K562 (cell line): ENCODE measurements at regions not wholly inside any gene's neighbourhood (a gene's known extent, or its start where the extent isn't known, plus 50 kb on each side); places are given as distances from the start of the nearest gene placed in this dataset.
"Not testable (repeated sequence)": the region's sequence is repeated elsewhere in the genome, so short reads cannot be mapped to it uniquely, and the experiment has no call there.

Source experiments
- ATAC-seq: fragments of 200-7000 bp; cut with Tn5 transposase; 3 replicates; pipeline ENCODE4 v1.9.1; 2020; ENCODE audit warnings: moderate library complexity
- BruUV-seq: library from RNA; stranded (reverse); fragments of 400-500 nt; replicated peaks from 2 replicates; lab custom pipeline; 2021; lab: Mats Ljungman, UMichigan
- CTCF ChIA-PET: fragments of 300-600 bp; formaldehyde crosslinking; extraction: SDS; loops from one replicate; lab custom pipeline; 2021; ENCODE audit warnings: low intra/inter-chr PET ratio; lab: Yijun Ruan, JAX
- POLR2A ChIA-PET: fragments of 300-600, 350-650 bp; sonication (Branson Sonifier 250); formaldehyde crosslinking; extraction: SDS; loops from one replicate; lab custom pipeline; 2021; ENCODE audit warnings: antibody characterized with exemption, inconsistent platforms; lab: Yijun Ruan, JAX
- DNase-seq, 4 experiments: peaks; one replicate each; pipeline versions ENCODE4 v3.0.0 to v3.0.0-alpha.2; 2011 to 2018; ENCODE audit warnings: low spot score in 3 of 4, mixed read lengths in 3 of 4; ENCODE audit errors: extremely low read depth in 1 of 4
- FAIRE-seq: peaks from 2 replicates; lab custom pipeline; 2011; peaks lifted over from hg19 to GRCh38; lab: Jason Lieb, UNC
- H2AFZ ChIP-seq: 2 replicates; pipeline ENCODE4 v1.6.0; 2011; ENCODE audit warnings: low read depth, low read length, control low read depth, inconsistent platforms
- H3K27ac ChIP-seq: fragments of 200-600 bp; 3 replicates; pipeline ENCODE4 v1.8.0; 2011; ENCODE audit warnings: low read depth, mild to moderate bottlenecking, control low read depth, inconsistent platforms, low read length, moderate library complexity, mixed read lengths; ENCODE audit errors: extremely low read depth
- H3K27me3 ChIP-seq, 2 experiments: fragments of 300-600 bp in 1 of 2; 2 replicates in 1 of 2; 3 replicates in 1 of 2; pipeline versions ENCODE4 v1.6.0 to v1.8.0; 2011; ENCODE audit warnings: inconsistent platforms in 2 of 2, low read length in 2 of 2, mild to moderate bottlenecking in 1 of 2, mixed read lengths in 1 of 2, moderate library complexity in 1 of 2; ENCODE audit not compliant: control insufficient read depth in 2 of 2, insufficient read depth in 2 of 2
- H3K36me3 ChIP-seq: fragments of 300-600 bp; 3 replicates; pipeline ENCODE4 v1.8.0; 2011; ENCODE audit warnings: mild to moderate bottlenecking, low read length, inconsistent platforms; ENCODE audit not compliant: control insufficient read depth, insufficient read depth
- H3K4me1 ChIP-seq, 2 experiments: fragments of 200-600 bp in 1 of 2; replicated peaks in 1 of 2; 2 replicates in 1 of 2; 3 replicates in 1 of 2; pipeline versions ENCODE4 v1.5.1 to v1.8.0; 2011; ENCODE audit warnings: inconsistent platforms in 2 of 2, low read length in 2 of 2, mild to moderate bottlenecking in 1 of 2, mixed read lengths in 1 of 2, moderate library complexity in 1 of 2; ENCODE audit not compliant: control insufficient read depth in 2 of 2, insufficient read depth in 2 of 2
- H3K4me2 ChIP-seq: 2 replicates; pipeline ENCODE4 v1.6.1; 2011; ENCODE audit warnings: low read length, control low read depth, inconsistent platforms, mixed read lengths; ENCODE audit not compliant: insufficient read depth
- H3K4me3 ChIP-seq: fragments of 200-600 bp; sonication (generic), shearing (Covaris generic); 2 replicates; pipeline ENCODE4 v1.5.1; 2016; ENCODE audit warnings: control low read depth, inconsistent platforms
- H3K79me2 ChIP-seq: fragments of 200-600 bp; 3 replicates; pipeline ENCODE4 v1.8.0; 2011; ENCODE audit warnings: low read length, inconsistent platforms; ENCODE audit not compliant: control insufficient read depth, insufficient read depth
- H3K9ac ChIP-seq, 2 experiments: 2 replicates each; pipeline versions ENCODE4 v1.6.0 to v1.6.1; 2011; ENCODE audit warnings: low read depth in 2 of 2, low read length in 2 of 2, control low read depth in 1 of 2, inconsistent platforms in 1 of 2, mild to moderate bottlenecking in 1 of 2, mixed read lengths in 1 of 2; ENCODE audit not compliant: insufficient read depth in 1 of 2
- H3K9me1 ChIP-seq: one replicate; pipeline ENCODE4 v1.6.0; 2011; ENCODE audit warnings: inconsistent platforms, mild to moderate bottlenecking, low read length, moderate library complexity; ENCODE audit not compliant: control insufficient read depth, insufficient read depth
- H3K9me3 ChIP-seq: replicated peaks from 2 replicates; pipeline ENCODE4 v1.5.1; 2011; ENCODE audit warnings: low read depth, low read length, inconsistent platforms; ENCODE audit not compliant: control insufficient read depth, insufficient read depth
- H4K20me1 ChIP-seq: replicated peaks from 2 replicates; pipeline ENCODE4 v1.6.1; 2011; ENCODE audit warnings: low read length, inconsistent platforms, mixed read lengths; ENCODE audit not compliant: control insufficient read depth, insufficient read depth
- ATF1 ChIP-seq, 2 experiments: fragments of 450-650 bp in 1 of 2; IDR thresholded peaks; 2 replicates each; pipeline ENCODE4 v1.6.1; 2016; ENCODE audit warnings: missing compliant biosample characterization in 1 of 2, missing genetic modification characterization in 1 of 2
- TEAD4 ChIP-seq, 2 experiments: sonication (generic) in 1 of 2; formaldehyde crosslinking in 1 of 2; IDR thresholded peaks; 2 replicates each; pipeline versions ENCODE4 v1.6.1 to v1.8.0; 2012 to 2022; ENCODE audit warnings: borderline replicate concordance in 1 of 2, inconsistent platforms in 1 of 2, low read length in 1 of 2, mild to moderate bottlenecking in 1 of 2, missing genetic modification reagents in 1 of 2
- ZNF174 ChIP-seq: fragments of 250-450 bp; sonication (Bioruptor Pico); IDR thresholded peaks from 2 replicates; pipeline ENCODE4 v1.4.0; 2020; ENCODE audit warnings: mild to moderate bottlenecking
- ZNF707 ChIP-seq: fragments of 250-450 bp; sonication (Bioruptor Pico); conservative IDR thresholded peaks from 2 replicates; pipeline ENCODE4 v1.8.0; 2022; ENCODE audit warnings: inconsistent platforms, mild to moderate bottlenecking, moderate library complexity
- WGBS: fragments of 100-300 bp; shearing (Covaris generic); methylation state at CpG from one replicate; pipeline ENCODE4 v1.1.6; 2016; ENCODE audit warnings: low coverage, mixed read lengths; ENCODE audit not compliant: insufficient coverage; ENCODE audit errors: missing lambda C conversion rate; 5-methylcytosine and 5-hydroxymethylcytosine counted together
- in situ Hi-C: fragments of 300-500 bp; cut with MboI; formaldehyde crosslinking; loops from 4 replicates; pipeline ENCODE4 v1.15.0; 2018; ENCODE audit warnings: inconsistent platforms, mixed read lengths
- intact Hi-C: fragments of 100-400 bp; cut with micrococcal nuclease; formaldehyde crosslinking; loops from 2 replicates; pipeline ENCODE4 v1.14.2; 2022

- DNase-seq (no peak), FAIRE-seq (no peak), ATAC-seq (no peak)
- CTCF ChIA-PET: no interaction called here
- no peaks in the 10 kb centered on the region for H3K36me3 ChIP-seq
- no peak overlapping the region for H3K9ac ChIP-seq
- POLR2A ChIA-PET: interaction anchor here (0.9 kb wide), 1 partner anchor 118 kb away, joined by 3 read pairs; no protein-coding TSS in a partner anchor
- H3K79me2 ChIP-seq: no peaks in the 10 kb centered on the region
- H3K4me1 ChIP-seq: no peaks in the 10 kb centered on the region
- in situ Hi-C loops: no loop called here
- no peak overlapping the region for H3K4me3 ChIP-seq
- H3K27me3 ChIP-seq: no peaks in the 10 kb centered on the region
- H3K9me3 ChIP-seq: no peaks in the 10 kb centered on the region
- TF ChIP-seq ZNF174 (CRISPR knock-in tag): no peak
- TF ChIP-seq TEAD4 (IDR thresholded peaks at IDR 0.05; ENCODE audit: low read length): no peak
- TF ChIP-seq TEAD4 (CRISPR knock-in tag; IDR thresholded peaks at IDR 0.05; ENCODE audit: borderline replicate concordance): no peak
- no peak for TF ChIP-seq ATF1 (CRISPR knock-in tag; IDR thresholded peaks at IDR 0.05)
- TF ChIP-seq ATF1 (tag; IDR thresholded peaks at IDR 0.05): no peak
- no peak overlapping the region for H2AFZ ChIP-seq
- H3K27ac ChIP-seq: no peak overlapping the region
- BruUV-seq: no TSS peak
- intact Hi-C loops: no loop called here
- H3K4me2 ChIP-seq: no peak overlapping the region
- H3K9me1 ChIP-seq: no peaks in the 10 kb centered on the region
- H4K20me1 ChIP-seq: no peaks in the 10 kb centered on the region
- 0% methylated on average over 2 of the region's 2 CpGs for WGBS
Measured at GRCh38 chr6:145155873-145156782, 579.2 kb downstream of the EPM2A start.

DNA sequence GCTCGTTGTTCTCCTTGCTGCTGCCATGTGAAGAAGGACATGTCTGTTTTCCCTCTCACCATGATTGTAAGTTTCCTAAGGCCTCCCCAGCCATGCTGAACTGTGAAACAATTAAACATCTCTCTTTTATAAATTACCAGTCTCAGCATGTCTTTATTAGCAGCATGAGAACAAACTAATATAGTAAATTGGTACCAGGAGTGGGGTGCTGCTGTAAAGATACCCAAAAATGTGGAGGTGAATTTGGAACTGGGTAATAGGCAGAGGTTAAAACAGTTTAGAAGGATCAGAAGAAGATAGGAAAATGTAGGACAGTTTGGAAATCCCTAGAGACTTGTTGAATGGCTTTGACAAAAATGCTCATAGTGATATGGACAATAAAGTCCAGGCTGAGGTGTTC lies 576.7 kb downstream of the EPM2A start:
- intact Hi-C loops, H3K27me3 ChIP-seq, H3K4me3 ChIP-seq, DNase-seq, H2AFZ ChIP-seq, H3K9me1 ChIP-seq, H3K9ac ChIP-seq, H3K4me1 ChIP-seq, FAIRE-seq, ATAC-seq, in situ Hi-C loops, H3K79me2 ChIP-seq, H3K27ac ChIP-seq, BruUV-seq, H4K20me1 ChIP-seq, H3K4me2 ChIP-seq, H3K36me3 ChIP-seq, CTCF ChIA-PET, H3K9me3 ChIP-seq: not testable (repeated sequence)
- POLR2A ChIA-PET: interaction anchor here (1.2 kb wide), 1 partner anchor 10 kb away, joined by 3 read pairs; no protein-coding TSS in a partner anchor
- WGBS: 0% methylated on average over 1 of the region's 1 CpG
- TF ChIP-seq ZNF707: peak; percentile 93
